HG02884 (cell line): ENCODE measurements at regions not wholly inside any gene's neighbourhood (a gene's known extent, or its start where the extent isn't known, plus 50 kb on each side); places are given as distances from the start of the nearest gene placed in this dataset.

ENCODE experiments used
- ATAC-seq: cut with Tn5 transposase; IDR thresholded peaks from one replicate; pipeline ENCODE4 v1.9.1; 2021; ENCODE audit warnings: mild to moderate bottlenecking, moderate library complexity; ENCODE audit not compliant: unreplicated experiment

DNA sequence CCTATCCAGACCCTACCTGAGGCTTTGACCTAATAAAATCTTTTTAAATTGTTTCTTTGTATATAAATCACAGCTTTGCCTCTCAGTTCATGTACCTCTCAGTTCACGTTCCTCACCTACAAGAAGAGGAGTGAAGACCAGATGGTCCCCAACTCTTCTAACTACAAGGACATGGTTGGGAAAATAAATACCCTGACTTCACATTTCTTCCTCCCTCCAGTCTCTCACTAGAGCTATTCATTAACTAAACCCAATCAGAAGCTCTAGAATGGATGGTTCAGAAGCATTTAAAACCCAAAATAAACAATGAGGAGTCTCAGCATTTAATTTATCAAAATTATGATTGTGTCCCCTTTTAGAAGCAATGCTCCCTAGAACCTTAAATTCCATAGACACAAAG is 97.3 kb upstream of the AGTR1 start:
- no peak for ATAC-seq

GRCh38 chr3:148600902-148601765 is 96.6 kb upstream of the AGTR1 start:
- ATAC-seq = no peak

GRCh38 chr3:148601766-148602685 is 95.7 kb upstream of the AGTR1 start:
- no peak for ATAC-seq

GRCh38 chr3:148604270-148605085 is 93.2 kb upstream of the AGTR1 start:
- ATAC-seq = no peak

GRCh38 chr3:148605521-148605920 is 92.2 kb upstream of the AGTR1 start:
- no peak for ATAC-seq

DNA sequence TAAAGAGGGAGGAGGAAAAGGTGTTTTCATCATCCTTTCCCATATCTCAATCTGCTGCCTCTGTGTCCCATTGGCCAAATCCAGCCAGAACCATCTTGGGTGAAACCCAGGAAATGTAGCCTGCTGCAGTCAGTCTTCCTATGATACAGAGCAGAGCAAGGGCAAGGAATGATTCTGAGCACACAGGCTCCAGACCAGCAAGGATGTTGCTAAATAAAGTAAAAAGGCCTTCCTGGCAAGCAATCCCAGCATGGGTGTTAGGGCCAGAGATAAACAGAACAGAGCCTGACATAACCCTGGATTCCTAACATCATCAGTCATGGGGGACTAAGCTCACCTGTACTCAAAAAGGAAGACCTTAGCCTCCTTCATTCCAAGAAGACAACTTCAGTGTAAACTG is 90.7 kb upstream of the AGTR1 start:
- no peak for ATAC-seq

DNA sequence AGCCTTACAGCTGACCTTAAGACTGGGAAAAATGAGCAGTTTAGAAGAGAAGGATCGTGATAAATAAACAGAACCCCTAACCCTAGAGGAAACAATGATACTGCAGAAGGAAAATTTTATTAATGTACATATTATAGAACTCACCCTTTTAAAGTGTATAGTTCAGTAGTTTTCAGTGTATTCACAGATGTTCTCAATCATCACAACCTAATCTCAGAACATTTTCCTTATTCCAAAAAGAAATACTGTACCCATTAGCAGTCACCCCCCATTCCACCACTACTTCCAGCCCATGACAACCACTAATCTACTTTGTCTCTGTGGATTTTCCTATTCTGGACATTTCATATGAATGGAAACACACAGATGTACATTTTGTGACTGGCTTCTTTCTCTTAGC is 90.2 kb upstream of the AGTR1 start:
- no peak for ATAC-seq

GRCh38 chr3:148612278-148612677 is 85.4 kb upstream of the AGTR1 start:
- ATAC-seq = no peak

DNA sequence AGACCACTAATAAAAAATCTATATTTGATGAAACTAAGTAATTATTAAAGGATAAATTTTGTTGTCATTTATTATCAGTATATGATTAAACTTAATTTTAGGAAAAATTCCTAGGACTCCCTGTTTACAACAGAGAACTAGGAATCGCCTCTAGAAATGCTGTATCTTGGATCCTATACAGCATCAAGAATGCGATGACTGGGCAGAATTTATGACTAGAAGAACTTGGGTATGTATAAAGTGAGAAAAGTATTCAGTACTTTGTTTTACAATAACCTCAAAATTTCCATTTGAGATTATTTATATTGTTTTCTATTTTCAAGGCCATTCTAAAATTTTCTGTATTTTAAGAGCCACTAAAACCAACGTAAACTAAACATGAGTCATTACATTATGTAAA is 82.3 kb upstream of the AGTR1 start:
- no peak for ATAC-seq

- ATAC-seq = no peak
These were observed 72.5 kb upstream of the AGTR1 start for GRCh38 chr3:148625095-148625736.

DNA sequence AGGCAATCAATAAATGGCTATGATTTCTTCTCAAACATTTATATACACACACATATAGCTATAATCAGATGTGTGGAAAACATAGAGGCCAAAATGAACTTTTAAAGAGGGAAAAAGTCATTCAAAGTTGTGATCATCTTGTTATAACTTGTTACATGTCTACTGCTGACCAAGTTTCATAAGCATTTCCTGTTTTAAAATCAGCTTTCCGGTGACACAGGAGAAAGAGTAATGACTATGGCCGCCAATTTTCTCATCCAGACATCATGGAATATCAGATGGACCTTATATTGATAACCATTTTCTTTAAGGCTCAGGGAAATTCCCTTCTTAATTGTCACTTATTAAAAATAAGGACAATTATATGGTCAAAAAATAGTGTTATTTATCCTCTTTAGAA is 71.7 kb upstream of the AGTR1 start:
- no peak for ATAC-seq

GRCh38 chr3:148629006-148629405 is 68.7 kb upstream of the AGTR1 start:
- ATAC-seq = no peak

GRCh38 chr3:148631124-148631903 is 66.4 kb upstream of the AGTR1 start:
- no peak for ATAC-seq

GRCh38 chr3:148641722-148642121 is 56.0 kb upstream of the AGTR1 start:
- ATAC-seq = no peak

DNA sequence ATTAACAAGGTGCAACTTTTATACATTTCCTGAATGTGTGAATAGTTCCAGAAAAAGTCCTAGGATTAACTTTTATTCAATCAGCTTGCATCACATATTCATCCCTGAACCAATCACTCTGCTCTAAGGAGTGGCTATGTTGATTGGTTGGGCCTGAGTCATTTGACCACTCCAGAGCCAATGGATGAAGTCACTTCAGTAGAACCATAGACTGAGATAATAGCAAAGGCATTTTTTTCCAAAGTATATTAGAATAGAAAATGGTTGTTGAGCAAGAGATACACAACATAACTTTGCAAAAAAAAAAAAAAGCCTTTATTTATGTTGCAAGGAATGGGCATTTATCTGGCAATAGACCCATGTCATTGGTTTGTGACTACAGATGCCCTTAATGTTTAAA is 55.5 kb upstream of the AGTR1 start:
- no peak for ATAC-seq

DNA sequence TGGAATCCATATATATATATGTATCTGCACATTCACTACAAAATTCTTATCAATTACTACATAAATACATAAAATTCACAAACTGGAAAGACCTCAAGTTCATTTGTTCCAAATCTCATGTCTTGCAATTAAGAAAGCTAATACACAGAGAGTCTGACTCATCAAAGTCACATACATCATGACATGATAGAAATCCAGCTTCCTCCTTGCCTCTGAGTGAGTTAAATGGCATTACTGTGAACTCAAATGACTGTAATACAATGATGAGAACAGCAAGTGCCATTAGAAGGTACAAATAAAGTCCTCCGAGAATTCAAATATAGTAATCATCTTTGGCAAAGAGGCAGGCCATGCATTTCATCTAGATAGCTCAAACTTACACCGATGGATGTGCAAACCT is 55.1 kb upstream of the AGTR1 start:
- no peak for ATAC-seq

DNA sequence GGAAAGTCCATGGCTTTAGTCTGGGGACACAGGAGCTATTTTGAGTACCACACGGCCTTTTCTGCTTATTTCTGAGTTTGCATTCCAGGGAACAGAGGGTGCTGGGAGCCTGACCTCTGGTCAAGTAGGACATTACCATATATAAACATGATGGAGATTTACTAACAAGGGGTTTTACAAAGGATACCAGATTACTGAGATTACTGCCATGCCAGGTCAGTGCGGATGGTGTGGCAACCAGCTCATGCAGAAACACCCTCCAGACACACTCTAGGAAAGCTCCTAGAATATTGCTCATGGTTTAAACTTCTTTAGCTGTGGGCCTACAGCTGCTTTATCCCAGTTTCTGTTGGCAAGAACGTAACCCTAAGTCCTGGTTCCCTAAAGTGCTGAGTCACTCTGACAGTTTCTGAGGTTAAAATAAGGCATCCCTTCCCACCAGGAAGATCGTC is 54.3 kb upstream of the AGTR1 start:
- ATAC-seq = no peak

- no peak for ATAC-seq
These were observed 51.5 kb upstream of the AGTR1 start for GRCh38 chr3:148646126-148646665.
